ENCODE measurements at regions not wholly inside any gene's neighbourhood (a gene's known extent, or its start where the extent isn't known, plus 50 kb on each side); places are given as distances from the start of the nearest gene placed in this dataset.

DNA sequence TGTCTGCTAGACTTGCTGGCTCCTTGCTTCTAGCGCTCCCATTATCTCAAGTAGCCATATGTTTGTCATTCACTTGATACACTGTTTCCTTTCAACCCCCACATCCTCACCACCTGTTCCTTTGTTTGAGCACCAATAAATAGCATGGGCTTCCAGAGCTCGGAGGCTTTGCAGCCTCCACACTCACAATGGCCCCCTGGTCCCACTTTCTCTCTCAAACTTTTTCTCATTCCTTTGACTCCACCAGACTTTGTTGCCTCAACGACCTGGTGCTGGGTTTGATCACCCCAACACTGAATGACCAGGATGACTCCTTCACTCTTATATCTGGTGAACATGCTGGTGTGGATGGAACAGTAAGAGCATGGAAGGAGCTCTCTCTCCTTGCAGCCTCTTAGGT is 114.5 kb upstream of the TRIM24 start:
- TF ChIP-seq, protein P1, sequence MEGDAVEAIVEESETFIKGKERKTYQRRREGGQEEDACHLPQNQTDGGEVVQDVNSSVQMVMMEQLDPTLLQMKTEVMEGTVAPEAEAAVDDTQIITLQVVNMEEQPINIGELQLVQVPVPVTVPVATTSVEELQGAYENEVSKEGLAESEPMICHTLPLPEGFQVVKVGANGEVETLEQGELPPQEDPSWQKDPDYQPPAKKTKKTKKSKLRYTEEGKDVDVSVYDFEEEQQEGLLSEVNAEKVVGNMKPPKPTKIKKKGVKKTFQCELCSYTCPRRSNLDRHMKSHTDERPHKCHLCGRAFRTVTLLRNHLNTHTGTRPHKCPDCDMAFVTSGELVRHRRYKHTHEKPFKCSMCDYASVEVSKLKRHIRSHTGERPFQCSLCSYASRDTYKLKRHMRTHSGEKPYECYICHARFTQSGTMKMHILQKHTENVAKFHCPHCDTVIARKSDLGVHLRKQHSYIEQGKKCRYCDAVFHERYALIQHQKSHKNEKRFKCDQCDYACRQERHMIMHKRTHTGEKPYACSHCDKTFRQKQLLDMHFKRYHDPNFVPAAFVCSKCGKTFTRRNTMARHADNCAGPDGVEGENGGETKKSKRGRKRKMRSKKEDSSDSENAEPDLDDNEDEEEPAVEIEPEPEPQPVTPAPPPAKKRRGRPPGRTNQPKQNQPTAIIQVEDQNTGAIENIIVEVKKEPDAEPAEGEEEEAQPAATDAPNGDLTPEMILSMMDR (IDR thresholded peaks at IDR 0.05), result no peak
- no peak overlapping the region for H3K4me3 ChIP-seq
- intact Hi-C loops (cut with DNase I, micrococcal nuclease), result no loop called here
- no peaks in the 10 kb centered on the region for H3K36me3 ChIP-seq (ENCODE audit: low read depth)
- H3K9me3 ChIP-seq, result peaks cover 36% of the 10 kb centered on the region
- DNase-seq (no peak), ATAC-seq (no peak)
- H3K4me1 ChIP-seq (ENCODE audit: low read depth), result no peaks in the 10 kb centered on the region

DNA sequence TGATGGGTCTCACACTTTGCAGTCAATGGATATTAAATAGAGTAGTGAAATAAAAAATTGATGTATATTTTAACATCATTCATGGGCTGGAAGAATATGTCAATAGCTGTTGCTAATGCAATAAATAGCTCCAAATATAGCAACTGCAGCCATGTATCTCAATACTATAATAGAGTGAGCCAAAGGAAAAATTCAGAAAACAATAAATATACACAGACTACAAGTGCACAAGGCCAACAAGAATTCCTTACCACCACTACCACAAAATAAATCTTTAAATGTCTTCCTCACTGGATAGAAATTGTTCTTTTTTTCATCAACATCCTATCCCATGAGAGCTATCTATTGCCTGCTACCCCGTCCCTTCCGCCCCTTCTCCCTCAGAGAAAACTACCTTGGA is 113.1 kb upstream of the TRIM24 start:
- DNase-seq (no peak), ATAC-seq (no peak)
- Histone ChIP-seq H3K4me3 (no peak overlapping the region), H3K36me3 (ENCODE audit: low read depth) (no peaks in the 10 kb centered on the region), H3K9me3 (peaks cover 41% of the 10 kb centered on the region), H3K4me1 (ENCODE audit: low read depth) (no peaks in the 10 kb centered on the region)
- TF ChIP-seq, protein P1 (IDR thresholded peaks at IDR 0.05), result no peak
- intact Hi-C loops (cut with DNase I, micrococcal nuclease), result no loop called here

DNA sequence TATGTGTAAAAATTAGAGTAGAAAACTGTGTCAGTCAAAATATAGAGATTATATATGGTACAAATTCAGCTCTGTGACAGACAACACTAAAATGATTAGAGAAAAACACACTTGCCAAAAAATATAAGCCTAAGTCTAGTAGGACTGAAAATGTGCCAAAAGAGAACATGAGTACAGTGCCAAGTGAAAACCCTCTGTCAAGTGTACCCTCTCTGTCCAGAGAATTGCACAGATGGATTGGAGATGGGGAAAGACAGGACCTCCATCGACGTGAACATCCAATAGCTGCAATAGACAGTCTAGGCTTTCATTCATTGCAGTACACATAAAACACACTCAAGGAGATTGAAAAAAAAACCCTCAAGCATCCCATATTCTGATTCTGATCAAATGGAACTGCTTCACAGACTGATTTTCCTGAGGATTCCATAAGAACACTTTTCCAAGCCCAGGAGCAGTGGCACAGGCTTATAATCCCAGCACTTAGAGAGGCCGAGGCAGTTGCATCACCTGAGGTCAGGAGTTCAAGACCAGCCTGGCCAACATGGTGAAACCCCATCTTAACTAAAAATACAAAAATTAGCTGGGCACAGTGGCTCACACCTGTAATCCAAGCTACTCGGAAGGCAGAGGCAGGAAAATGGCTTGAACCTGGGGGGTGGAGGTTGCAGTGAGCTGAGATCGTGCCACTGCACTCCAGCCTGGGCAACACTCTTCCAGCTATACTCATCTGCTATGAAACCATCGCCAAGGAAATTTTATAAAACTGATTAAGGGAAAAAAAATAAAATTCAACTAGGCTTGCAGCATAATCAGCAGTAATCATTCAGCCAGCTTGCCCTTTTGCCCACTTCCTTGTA is 110.0 kb upstream of the TRIM24 start:
- H3K4me3 ChIP-seq, result no peak overlapping the region
- no peaks in the 10 kb centered on the region for H3K36me3 ChIP-seq (ENCODE audit: low read depth)
- DNase-seq (no peak), ATAC-seq (no peak)
- peaks cover 25% of the 10 kb centered on the region for H3K9me3 ChIP-seq
- TF ChIP-seq, protein P1 (IDR thresholded peaks at IDR 0.05), result no peak
- H3K4me1 ChIP-seq (ENCODE audit: low read depth), result no peaks in the 10 kb centered on the region
- intact Hi-C loops (cut with DNase I, micrococcal nuclease), result no loop called here

DNA sequence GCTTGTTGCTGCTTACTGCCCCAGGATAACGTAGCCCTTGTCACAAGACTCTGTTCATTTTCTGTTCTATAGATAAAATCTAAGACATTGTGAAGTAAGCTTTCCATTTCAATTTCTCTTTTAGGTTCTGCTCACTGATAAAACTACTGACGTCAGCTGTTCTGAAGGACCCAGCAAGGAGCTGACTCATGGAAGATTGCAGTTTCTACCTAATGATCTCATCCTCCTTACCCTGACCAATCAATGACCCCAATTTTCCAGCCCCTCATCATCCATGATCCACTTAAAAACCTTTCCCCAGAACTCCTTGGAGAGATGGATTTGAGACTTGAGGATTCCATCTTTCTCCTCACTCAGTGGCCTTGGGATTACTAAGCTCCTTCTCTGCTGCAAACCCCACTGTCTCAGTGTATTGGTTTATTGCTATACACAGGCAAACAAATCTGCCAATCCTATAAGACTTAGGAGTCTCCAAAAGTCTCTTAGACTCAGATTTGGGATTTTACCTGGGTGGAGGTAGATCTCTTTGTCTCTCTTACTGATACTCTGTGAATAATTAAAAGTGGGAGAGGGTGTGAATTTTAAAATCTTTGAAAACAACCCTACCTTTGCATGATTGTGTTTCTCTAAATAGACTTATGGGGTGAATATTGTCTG is 109.2 kb upstream of the TRIM24 start:
- DNase-seq (no peak), ATAC-seq (no peak)
- H3K4me3 ChIP-seq, result no peak overlapping the region
- H3K4me1 ChIP-seq (ENCODE audit: low read depth), result no peaks in the 10 kb centered on the region
- peaks cover 18% of the 10 kb centered on the region for H3K9me3 ChIP-seq
- intact Hi-C loops (cut with DNase I, micrococcal nuclease), result no loop called here
- TF ChIP-seq, protein P1 (IDR thresholded peaks at IDR 0.05), result no peak
- no peaks in the 10 kb centered on the region for H3K36me3 ChIP-seq (ENCODE audit: low read depth)

DNA sequence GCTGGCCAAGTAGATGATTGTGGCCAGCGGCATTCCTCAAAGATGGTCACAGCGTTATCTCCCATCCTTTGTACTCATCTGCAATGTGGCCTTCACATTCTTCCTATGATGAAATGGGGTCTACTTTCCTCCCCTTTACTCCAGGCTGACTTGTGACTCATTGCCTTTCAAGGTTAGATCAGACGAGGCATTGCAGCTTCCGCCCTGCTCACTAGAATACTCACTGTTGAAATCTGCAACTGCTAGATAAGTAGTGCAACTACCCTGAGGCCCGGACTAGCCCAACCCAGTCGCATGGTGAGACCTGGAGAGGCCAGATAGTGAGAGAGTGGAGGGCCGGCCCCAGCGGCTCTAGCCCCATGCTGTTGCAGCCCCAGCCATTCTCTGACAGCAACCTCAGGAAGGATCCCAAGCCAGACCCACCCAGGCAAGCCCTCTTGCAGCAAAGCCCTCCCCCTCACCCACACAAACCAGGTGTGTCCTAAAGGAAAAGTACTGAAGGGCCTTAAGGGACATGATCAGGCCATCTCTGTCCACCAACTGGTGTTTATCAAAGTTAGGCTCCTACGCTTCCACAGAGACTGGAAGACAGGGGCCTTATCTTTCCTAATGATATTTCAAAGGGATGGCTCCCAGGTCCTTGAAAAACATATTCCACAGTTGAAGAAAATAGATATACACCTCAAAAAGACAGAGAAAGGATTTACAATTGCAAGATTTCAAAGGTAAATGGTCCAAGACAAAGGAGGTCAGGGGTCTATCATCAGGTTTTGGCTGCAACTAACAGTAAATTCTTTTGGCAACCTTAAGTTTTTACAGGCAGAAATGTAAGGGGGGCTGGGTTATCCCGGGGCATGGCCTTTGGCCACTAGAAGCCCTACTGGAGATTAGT is 107.2 kb upstream of the TRIM24 start:
- no peak for DNase-seq
- Histone ChIP-seq H3K4me3 (no peak overlapping the region), H3K9me3 (peaks cover 13% of the 10 kb centered on the region), H3K36me3 (ENCODE audit: low read depth) (no peaks in the 10 kb centered on the region), H3K4me1 (ENCODE audit: low read depth) (no peaks in the 10 kb centered on the region)
- intact Hi-C loops (cut with DNase I, micrococcal nuclease), result no loop called here
- no peak for ATAC-seq
- TF ChIP-seq, protein P1 (IDR thresholded peaks at IDR 0.05), result no peak

All from mucosa of descending colon (tissue), 3 donors.